Muscle of back (tissue), 3 donors: ENCODE measurements at regions not wholly inside any gene's neighbourhood (a gene's known extent, or its start where the extent isn't known, plus 50 kb on each side); places are given as distances from the start of the nearest gene placed in this dataset.

ENCODE experiments used
- DNase-seq, 3 donors: peaks; one replicate each; pipeline versions ENCODE4 v3.0.0 to v3.0.0-alpha.2; 2013

DNA sequence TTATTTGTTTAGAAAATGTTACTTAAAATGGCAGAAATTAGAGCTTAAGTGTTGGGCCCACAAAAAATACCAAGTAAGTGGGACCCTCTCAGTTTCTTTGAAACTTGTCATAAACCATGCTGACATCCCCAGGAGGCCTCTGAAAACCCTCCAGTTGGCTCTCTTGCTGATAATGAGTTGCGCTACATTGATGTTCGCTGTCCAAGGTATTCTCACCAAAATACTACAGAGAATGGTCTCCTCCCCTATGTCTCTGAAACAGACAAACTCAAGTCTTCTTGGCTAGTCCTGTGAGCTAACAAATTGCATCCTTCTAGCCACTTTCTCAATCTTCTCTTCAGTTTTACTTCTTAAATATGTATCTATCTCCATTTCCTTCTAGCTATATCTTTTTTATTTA is 669.4 kb downstream of the IRS1 start:
- no peak for DNase-seq

DNA sequence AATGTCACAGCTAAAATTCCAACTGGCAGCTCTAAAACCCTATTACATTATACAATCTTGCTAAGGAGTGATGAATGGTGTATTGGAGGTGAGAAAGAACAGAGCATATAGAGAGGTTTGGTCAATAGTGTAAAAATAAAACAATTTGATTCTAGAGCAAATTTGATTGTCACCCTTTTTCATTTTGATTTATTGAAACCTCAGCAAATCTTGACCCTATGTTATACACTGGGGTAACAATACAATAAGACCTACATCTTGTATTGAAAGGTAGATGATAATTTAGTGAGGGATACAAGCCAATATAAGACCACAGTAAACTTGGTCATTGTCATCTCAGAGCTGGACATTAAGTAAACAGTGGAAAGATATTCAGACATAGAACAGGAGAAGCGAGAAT is 671.9 kb downstream of the IRS1 start:
- DNase-seq = no peak

DNA sequence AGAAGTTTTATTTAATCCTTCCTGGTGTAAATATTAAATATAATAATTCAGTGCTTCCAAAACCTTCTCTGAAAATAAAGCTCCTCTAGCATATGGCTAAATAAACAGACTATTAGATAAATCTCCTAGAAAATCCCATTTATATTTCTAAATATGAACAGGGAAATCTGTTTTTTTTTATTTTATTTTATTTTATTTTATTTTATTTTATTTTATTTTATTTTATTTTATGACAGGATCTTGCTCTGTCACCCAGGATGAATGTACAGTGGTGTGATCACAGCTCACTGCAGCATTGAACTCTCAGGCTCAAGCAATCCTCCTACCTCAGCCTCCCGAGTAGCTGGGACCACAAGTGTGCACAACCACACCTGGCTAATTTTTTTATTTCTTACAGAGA is 673.5 kb downstream of the IRS1 start:
- DNase-seq = no peak

DNA sequence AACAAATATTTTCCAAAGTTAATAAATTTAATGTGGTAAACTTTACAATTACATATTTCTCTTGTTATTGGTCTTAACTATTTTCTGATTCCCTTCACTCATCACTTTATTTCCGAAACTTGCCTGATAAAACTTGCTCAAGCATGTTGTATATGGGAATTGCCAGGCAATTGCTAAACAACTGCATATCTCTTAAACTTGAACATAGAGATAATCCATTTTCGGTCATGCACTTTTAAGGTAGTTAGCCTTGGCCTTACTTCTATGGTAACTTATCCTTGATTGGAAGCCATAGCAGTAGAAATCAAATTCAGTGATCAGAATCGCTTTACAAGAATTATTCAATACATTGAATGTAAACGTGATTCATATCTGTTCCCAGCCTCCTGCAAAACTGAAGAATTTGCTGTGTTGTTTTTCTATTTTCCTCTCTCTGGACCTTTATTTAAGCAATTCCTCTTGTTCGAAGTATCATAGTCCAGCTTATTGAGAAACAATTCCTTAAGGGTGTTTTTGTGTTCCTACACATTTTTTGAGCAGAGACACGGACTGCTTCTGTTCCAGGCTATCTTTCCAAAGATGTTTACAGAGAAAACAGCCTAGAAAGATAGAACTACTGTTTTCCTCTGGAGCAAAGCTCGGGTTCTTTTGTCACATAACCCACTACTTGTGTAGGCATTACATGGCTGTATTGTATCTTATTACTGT is 674.3 kb downstream of the IRS1 start:
- peak in 1 of 3 donors; percentile 64 for DNase-seq

DNA sequence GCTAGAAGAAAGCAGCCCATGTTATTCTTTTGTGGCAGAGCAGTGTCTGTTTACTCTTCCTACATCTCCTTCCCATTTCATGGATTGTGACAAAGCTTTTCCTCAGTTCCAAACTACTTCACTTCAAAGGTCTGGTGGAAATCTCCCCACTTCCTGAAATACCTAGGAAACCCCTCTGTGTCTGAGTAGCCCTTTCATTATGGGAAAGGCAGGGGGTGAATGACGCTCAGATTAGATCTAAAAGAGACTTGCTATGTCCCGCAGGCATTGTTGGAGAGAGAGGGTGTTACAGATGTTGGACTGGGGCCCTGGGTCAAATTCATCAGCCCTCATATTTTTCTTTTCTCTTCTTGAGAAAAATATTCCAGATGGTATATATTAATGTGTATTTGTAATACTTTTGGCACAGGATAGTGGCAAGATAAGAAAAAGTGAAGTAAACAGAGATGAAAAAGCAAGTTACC is 675.0 kb downstream of the IRS1 start:
- DNase-seq = peak in 2 of 3 donors; percentile 52 to 75

DNA sequence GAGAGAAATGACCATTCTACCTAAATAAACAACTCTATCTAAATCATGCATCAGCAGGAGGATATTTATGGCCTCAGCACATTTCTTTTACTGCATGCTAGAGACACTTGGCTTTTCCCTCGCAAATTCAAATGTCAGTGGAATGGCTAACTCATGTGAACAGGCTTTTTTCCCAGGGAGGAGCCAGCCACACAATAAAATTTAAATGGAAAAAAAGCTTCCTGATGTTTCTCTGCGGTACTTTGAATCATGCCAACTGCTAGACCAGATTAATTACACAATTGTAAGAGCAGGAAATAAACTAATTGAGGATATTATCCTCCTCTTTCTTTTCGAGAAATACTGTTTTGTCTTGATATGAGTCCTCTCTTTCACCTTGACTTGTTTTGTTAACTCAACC is 676.3 kb downstream of the IRS1 start:
- DNase-seq = peak in 1 of 3 donors; percentile 34

DNA sequence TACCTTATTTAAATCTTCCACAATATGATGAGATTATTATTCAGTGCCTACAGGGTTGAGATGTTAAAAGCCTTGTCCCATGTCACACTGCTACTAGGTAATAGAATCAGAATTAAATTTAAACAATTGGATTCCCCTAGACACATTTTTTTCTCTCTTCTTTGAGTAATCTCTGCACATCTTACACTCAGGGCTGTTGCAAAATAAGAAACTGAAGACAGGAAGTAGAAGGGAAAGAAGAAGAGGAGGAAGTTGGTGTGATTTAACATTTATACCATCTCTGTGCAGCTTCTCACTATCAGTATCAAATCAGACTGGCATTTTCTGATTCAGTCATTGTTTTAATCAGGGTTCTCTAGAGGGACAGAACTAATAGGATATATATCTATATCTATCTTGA is 677.6 kb downstream of the IRS1 start:
- DNase-seq = no peak

DNA sequence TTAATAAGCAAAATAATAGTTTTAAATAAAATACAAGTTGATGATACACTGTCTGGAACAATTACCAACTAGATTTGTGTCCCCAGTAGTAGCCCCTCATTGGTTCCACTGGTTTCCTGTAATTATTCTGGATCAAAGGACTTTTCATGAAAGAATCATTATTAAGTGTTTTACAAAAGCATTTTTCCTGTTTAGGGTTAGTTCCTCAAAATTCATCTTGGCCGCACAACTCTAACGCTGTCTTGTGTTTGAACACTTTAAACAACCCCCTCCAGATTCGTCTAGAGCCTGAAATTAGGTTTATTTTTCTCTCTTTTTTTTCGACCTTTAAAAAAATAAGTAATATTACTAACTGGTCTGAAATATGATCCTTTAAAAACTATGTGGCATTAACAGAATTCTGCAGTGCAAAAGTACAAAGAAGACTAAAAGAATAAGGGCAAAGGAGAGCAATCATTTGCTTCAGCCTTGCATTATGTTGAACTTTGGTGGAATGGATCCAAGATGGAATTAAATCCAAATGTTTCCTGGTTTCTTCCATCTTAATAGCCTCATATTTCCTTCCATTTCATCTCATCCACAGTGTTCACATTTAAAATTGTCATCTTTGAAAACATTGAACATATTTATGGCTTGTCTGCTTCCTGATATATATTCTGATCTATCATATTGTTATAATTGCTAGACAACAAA is 678.4 kb downstream of the IRS1 start:
- peak in 2 of 3 donors; percentile 64 to 81 for DNase-seq

DNA sequence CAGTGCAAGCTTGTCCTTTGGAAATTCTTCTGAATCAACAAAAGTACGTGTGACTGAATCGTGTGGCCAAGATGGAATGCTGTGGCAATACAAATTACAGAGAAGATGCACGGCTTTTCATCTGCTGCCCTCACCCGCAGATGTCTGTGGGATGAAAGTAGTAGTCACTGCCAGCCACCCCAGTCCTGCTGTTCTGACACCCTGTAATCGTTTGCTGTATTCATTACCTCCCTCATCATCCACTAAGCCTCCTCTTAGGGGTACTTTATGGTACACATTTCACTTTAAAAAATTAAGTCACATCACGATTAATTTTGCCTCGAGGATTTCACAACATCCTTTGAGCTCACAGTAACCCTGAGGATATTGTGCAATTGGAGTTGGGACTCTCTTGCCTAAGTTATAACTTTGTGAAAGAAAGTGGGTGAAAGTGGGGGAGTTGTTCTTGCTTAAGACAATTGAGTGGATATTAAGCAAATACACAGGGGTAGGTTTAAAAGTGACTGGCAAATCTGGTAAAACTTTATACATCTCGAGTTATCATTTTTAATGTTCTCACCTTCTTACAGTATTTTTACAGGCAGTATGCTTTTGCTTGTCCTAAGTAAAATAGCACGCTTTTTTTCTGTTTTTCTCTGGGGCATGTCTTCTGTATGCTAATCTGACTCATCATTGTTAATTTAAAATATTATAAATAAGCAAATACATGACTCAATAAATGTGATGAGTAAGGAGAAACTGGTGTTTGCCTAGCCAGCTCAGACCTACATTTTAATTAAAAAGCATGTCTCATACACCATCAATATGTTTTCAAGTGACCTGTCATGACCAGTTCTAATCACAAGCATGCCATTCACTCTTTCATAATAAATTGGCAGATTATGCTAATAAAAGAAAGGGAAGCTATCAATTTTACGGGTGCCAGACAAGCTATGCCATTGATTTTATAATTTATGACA is 680.9 kb downstream of the IRS1 start:
- DNase-seq = peak in 2 of 3 donors; percentile 56 to 73

DNA sequence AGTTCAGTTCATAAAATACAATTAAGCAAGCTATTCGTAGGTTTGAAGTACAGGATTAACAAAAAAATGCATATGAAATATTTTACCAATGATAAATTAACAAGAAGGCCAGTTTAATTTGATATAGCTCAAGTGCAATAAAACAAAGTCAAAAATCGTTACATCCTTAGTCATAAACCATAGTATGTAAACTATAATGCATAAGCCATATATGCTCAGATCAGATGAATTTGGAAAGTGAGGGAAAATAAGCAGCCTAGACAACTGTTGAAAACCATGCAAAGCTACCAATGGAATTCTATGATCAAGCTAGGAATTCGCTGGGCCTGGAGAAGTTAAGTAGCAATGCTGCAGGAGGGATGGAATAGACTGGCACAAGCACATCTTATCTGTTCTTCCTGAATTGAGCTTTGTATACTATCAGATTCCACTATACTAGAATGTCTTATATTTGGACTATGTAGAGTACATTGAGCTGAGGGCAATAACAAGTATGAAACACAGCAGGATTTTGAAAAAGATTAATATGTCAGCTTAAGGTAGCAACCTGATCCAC is 682.0 kb downstream of the IRS1 start:
- DNase-seq = peak in 1 of 3 donors; percentile 63

DNA sequence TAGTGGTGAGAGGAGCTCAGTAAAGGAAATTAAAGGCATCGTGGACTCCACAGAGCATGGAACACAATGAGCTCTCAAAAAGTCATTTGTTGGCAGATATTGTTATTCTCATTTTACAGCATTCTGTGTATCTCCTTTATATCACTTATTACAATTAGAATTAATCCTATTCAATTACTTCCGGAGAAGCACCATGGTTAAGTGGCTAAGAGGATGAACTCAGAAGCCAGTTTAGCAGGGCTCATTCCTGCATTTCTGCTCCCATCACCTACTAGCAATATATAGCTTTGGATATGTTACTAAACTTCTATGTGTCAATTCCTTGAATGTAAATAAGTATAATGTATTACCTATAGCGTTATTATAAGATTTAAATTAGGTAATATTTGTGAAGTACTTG is 683.3 kb downstream of the IRS1 start:
- no peak for DNase-seq

DNA sequence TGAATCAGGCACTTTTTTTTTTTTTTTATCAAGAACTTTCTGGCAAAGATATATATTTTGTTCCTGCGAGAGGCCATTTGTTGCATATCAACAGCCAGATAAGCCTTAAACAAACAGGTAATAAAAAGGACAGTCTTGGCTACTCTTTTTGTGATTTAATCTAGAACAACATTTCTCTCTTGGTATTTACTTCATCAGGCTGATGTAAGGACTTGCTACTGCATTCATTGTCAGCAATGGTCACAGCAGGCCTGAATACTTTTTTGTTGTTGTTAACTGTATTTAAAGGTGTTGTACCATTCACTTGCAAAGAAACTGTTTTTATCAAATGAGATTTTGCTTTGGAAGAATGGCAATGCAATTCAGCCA is 683.8 kb downstream of the IRS1 start:
- DNase-seq = no peak

DNA sequence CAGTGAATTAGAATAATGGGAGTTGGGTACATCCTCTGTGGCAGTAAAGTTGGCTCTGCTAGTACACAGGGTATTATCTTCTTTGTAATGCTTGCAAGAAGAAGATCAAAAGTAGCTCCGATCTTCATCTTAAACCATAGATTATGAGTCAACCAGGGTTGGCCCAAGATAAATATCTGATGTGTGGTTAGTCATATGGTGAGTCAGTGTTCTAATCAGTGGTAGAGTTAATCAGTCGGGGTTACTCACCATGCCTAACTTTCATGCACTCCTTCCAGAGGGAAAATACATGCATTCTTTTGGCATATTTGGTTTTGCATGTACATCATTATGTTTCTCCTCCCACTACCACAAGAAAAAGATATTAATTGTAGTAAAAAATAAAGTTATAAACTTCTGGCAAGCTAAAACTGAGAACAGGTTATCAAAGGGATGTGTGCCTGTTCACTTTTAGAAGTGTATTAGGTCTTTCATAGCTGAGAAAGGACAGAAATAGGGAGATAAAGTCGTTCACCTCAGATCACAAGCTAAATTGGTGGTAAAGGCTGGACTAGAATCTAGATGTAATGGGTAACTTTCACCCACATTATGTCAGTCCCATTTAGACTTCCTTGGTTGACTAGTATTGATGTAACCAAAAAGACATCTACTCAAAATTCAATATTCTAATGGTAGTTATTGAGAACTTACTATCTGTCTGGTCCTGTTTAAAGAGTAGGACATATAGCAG is 684.4 kb downstream of the IRS1 start:
- peak in 1 of 3 donors; percentile 94 for DNase-seq

DNA sequence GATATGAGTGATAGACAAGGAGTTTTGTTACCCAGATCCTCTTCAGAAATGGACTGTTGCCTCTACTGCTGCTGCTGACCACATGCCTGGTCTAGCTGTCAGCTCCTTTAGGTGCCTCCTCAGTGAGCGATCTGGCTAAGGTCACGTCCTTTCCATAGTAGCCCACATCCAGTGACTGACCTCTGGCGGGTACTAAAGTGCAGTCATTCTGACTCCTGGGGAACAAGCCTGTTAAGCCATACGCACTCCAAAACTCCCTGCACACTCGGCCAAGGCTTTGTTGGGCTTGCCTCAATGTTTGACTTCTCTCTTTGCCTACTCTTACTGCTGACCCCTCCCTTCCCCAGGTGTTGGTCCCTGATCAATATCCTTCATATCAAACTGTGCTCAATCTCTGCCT is 685.2 kb downstream of the IRS1 start:
- DNase-seq = no peak

DNA sequence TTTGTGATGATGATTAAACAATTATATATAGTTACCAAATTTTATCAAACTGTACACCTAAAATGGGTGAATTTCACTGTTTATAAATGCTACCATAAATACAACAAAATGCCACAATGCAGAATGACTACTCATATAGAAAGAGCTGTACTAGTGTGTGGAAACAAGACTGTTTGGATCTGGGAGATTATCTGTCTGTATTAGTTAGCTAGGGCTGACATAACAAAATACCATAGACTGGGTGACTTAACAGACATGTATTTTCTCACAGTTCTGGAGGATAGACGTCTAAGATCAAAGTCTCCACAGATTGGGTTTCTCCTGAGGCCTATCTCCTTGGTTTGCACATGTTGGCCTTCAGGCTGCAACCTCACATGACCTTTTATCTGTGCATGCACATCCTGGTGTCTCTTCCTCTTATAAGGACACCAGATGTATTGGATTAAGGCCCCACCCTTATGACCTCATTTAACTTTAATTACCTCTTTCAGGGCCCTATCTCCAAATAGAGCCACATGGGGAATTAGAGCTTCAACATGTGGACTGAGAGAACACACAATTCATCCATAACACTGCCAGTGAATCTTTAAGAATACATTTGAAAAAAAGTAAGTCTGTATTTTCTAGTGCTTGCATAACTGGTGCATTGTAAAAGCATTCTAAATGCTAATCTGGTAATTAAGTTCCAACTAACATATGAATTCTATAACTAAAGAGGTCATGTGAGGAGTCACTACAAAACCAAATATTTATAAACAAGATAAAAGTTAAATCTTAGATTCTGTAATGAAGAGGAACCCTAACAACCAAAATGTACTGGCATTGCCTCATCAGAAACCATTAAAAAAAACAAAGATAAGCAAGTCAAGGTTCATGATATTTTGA is 699.6 kb downstream of the NYAP2 start:
- DNase-seq = no peak

DNA sequence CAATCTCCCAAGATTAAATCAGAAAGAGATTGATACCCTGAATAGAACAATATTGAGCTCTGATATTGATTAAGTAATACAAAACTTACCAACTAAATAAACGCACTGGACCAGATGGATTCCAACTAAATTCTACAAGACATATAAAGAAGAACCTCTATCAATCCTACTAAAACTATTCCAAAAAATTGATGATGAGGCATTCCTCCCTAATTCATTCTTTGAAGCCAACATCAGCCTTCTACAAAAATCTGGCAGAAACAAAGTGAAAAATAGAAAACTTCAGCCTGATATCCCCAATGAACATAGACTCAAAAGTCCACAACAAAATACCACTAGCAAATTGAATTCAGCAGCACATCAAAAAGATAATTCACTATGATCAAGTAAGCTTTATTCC is 695.5 kb downstream of the NYAP2 start:
- no peak for DNase-seq

DNA sequence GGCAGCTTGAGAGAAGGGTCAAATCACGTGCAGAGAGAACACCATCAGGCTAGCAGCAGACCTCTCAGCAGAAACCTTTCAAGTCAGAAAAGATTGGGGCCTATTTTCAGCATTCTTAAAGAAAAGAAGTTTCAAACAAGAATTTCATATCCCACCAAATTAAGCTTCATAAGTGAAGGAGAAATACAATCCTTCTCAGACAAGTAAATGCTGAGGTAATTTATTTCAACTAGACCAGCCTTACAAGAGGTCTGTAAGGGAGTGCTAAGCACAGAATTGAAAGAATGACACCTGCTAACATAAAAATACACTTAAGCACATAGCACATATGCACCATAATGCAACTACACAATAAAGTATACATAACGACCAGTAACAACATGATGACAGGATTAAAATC is 693.9 kb downstream of the NYAP2 start:
- no peak for DNase-seq

DNA sequence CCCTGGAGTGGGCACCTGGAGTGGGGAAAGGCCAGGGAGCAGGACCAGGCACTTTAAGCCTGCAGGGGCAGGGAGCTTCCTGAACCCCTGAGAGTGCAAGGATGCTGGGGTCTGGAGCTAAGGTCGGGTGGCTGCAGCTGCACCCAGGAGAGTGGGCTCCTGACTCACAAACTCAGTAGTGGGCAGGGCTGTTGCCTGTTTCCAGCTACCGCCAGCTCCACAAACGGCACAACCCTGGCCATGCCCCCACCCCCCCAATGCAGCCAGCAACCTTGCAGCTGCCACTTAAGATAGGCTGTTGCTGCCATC is 688.8 kb downstream of the NYAP2 start:
- DNase-seq = no peak

DNA sequence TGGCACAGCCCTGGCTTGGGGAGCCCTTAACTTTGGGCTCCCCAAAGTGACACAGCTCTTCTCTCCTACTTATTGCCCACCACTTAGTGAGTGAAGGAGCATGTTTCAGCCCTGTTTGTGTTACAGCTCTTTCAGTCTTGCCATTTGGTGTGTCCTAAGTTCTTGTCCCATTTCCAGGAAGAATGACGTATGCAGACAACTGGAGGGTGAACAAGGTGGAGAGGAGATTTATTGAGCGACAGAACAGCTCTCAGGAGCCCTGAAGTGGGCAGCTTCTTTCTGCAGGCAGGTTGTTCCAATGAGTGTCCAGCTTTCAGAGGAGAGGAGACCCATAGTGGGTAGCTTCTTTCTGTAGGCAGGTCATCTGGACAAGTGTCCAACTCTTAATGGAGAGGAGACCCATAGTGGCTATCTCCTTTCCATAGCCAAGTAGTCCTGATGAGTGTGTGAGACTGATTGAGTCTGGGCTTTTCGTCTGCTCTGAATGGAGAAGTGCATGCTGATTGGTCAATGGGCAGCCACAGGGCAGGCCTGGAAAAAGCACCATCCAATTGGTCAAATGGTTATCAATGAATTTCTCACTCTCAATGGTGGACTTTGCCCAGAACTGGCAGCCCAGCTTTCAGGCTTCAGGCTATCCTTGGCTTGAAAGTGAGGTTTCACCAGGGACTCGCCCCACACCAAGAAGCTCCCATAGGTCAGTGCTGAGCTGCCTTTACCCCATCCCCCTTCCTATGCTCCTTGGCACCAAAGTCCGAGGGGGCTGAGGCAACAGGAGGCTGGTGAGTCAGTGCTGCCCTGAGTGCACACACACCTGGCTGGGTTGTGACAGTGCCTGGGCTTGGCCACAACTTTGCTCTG is 688.2 kb downstream of the NYAP2 start:
- DNase-seq = no peak

DNA sequence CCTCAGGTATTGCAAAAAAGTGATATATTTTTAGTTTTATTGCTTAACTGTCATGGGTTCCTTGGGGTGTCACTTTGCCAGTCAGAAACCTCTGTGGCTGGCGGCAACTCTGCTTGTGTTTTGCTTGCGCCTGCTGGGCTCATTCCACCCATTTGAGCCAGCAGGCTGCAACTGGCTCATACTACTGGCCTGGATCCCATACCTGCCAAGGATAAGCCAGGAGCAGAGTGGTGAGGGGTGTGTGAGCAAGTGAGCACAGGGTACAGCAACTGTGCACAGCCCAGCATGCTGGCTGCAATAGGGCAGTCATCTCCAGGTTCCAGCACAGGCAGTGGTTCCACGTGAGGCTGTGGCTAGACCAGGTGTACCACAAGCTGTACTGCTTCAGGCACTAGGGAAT is 687.5 kb downstream of the NYAP2 start:
- DNase-seq = no peak
